ENCODE measurements at regions not wholly inside any gene's neighbourhood (a gene's known extent, or its start where the extent isn't known, plus 50 kb on each side); places are given as distances from the start of the nearest gene placed in this dataset.

DNA sequence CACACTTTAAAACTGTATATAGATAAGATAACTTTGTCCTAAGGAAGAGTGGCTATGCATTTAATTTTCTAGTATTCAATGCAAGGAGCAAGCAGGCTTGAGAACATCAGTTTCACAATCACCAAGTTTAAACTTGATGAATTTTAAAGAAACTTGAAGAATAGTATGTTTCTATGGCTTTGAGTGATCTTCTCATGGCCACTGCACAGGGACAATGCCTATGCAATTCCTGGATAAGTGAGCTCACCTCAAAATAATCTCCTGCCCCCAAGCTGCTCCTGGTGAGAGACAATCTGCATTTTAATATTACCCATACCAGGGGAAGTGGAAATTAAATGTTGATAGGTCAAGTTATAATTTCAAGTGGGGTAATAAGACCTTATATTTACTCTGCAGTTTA is 376.6 kb upstream of the CBLB start:
- no peak for FAIRE-seq
- no peak for TF ChIP-seq POU2F2 (IDR thresholded peaks at IDR 0.05; ENCODE audit: low read depth, low read length)
- no peak for TF ChIP-seq POLR2AphosphoS5 (IDR thresholded peaks at IDR 0.05; ENCODE audit: low read depth, low read length)
- no peak for TF ChIP-seq PAX5 (IDR thresholded peaks at IDR 0.05; ENCODE audit: insufficient read depth, low read length, severe bottlenecking)
- no peak for TF ChIP-seq SPI1 (IDR thresholded peaks at IDR 0.05; ENCODE audit: low read depth, low read length)
- no peak for TF ChIP-seq POLR2A (IDR thresholded peaks at IDR 0.05; ENCODE audit: low read depth, low read length)
- TF ChIP-seq TAF1 (IDR thresholded peaks at IDR 0.05; ENCODE audit: low read depth, low read length) = no peak

GRCh38 chr3:106247902-106248684 is 379.3 kb upstream of the CBLB start:
- no peak for TF ChIP-seq PAX5 (IDR thresholded peaks at IDR 0.05; ENCODE audit: insufficient read depth, low read length, severe bottlenecking)
- TF ChIP-seq SPI1 (IDR thresholded peaks at IDR 0.05; ENCODE audit: low read depth, low read length) = peak; percentile 51
- peak; percentile 75 for FAIRE-seq
- DNase-seq (ENCODE audit: insufficient read length, low spot score) = no peak

More for the DNA sequence above, 376.6 kb upstream of the CBLB start:
- DNase-seq (ENCODE audit: insufficient read length, low spot score) = no peak

DNA sequence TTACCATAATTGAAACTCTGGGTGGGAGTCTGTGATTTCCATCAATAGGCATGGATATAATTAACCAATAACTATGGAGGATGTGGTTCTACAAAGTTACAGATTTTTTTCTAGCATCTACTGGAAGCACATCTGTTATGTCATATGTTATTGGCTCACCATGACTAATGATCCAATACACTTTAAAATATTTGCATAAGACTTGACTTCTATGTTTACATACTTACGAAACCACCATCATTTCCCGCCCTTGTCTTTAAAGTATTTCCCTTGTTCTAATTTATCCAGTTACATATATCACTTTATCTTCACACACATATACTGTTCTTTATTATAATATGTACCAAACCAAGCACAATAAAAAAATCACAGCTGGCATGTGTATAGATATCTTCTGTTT is 380.3 kb upstream of the CBLB start:
- no peak for FAIRE-seq
- TF ChIP-seq TAF1 (IDR thresholded peaks at IDR 0.05; ENCODE audit: low read depth, low read length) = no peak
- no peak for TF ChIP-seq PAX5 (IDR thresholded peaks at IDR 0.05; ENCODE audit: insufficient read depth, low read length, severe bottlenecking)
- no peak for TF ChIP-seq POLR2A (IDR thresholded peaks at IDR 0.05; ENCODE audit: low read depth, low read length)
- no peak for TF ChIP-seq POLR2AphosphoS5 (IDR thresholded peaks at IDR 0.05; ENCODE audit: low read depth, low read length)
- TF ChIP-seq SPI1 (IDR thresholded peaks at IDR 0.05; ENCODE audit: low read depth, low read length) = no peak
- TF ChIP-seq POU2F2 (IDR thresholded peaks at IDR 0.05; ENCODE audit: low read depth, low read length) = no peak
- no peak for DNase-seq (ENCODE audit: insufficient read length, low spot score)

DNA sequence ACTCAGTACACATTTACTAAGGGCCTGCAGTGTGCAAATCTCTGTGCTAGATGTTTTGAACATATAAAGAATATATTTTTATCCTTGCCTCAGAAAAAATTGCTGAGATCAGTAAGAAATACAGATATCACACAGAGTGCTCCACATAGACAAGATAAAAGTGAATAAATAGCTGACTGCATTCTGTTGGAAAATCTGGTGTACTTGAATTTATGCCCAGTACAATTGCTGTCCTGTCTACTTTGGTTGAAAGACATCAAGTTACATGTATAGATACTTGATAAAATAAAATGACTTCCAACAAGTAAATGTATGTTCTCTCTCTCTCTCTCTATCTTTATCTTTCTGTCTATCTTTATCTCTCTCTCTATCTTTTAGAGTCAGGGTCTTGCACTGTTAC is 381.2 kb upstream of the CBLB start:
- no peak for TF ChIP-seq SPI1 (IDR thresholded peaks at IDR 0.05; ENCODE audit: low read depth, low read length)
- TF ChIP-seq POU2F2 (IDR thresholded peaks at IDR 0.05; ENCODE audit: low read depth, low read length) = no peak
- no peak for TF ChIP-seq POLR2AphosphoS5 (IDR thresholded peaks at IDR 0.05; ENCODE audit: low read depth, low read length)
- TF ChIP-seq POLR2A (IDR thresholded peaks at IDR 0.05; ENCODE audit: low read depth, low read length) = no peak
- no peak for TF ChIP-seq PAX5 (IDR thresholded peaks at IDR 0.05; ENCODE audit: insufficient read depth, low read length, severe bottlenecking)
- TF ChIP-seq TAF1 (IDR thresholded peaks at IDR 0.05; ENCODE audit: low read depth, low read length) = no peak
- DNase-seq (ENCODE audit: insufficient read length, low spot score) (no peak), FAIRE-seq (no peak)

DNA sequence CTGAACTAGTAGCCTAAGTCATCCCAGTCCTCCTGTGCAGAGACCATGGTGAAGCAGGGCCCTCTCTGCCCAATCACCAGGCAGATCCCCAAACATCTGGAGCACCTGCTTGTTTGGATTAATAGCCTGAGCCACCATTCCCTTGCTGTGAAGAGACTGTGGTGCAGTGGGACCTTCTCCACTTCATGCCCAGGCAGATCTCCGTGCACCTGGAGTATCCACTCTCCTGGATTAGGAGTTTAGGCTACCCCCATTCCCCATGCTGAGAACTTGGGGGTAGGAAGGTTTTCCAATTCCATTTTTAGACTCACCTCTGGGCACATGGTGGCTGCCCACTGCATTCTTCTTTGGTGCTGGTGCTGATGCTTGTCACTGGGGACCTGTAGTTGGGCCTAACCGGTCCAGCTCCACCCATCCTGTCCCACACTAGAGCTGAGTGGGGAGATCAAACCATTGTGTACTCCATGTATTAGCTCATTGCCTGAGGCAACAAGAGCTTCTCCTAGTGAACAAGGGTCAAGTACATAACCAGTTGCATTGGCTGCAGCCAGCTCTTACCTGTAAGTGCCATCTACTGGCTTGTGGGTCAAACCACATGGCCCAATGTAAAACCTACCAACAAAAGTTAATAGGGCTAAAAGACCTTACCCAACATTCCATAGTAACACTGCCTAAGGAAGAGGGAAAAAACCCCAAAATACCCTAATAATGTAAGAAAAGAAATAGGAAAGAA is 382.5 kb upstream of the CBLB start:
- TF ChIP-seq POLR2AphosphoS5 (IDR thresholded peaks at IDR 0.05; ENCODE audit: low read depth, low read length) (no peak; the same call in 1 of the 2 replicates), TAF1 (IDR thresholded peaks at IDR 0.05; ENCODE audit: low read depth, low read length) (no peak), POLR2A (IDR thresholded peaks at IDR 0.05; ENCODE audit: low read depth, low read length) (no peak; the same call in 1 of the 2 replicates), POU2F2 (IDR thresholded peaks at IDR 0.05; ENCODE audit: low read depth, low read length) (no peak), PAX5 (IDR thresholded peaks at IDR 0.05; ENCODE audit: insufficient read depth, low read length, severe bottlenecking) (no peak), SPI1 (IDR thresholded peaks at IDR 0.05; ENCODE audit: low read depth, low read length) (no peak)
- no peak for DNase-seq (ENCODE audit: insufficient read length, low spot score)
- FAIRE-seq = no peak

DNA sequence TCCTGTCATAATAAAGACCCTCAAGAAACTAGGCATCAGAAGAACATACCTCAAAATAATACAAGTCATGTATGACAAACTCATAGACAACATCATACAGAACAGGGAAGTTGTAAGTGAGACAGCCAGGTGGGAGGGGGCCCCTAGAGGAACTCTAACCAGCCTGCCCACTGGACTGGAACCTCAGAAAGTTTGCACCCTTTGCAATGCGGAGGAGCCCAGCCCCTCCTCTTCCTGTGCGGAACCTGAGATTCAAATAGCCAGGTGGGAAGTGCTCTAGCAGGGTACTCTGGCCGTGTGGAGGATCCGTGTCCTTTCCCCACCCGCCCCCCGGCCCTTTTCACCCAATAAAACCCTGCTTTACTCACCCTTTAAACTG is 387.0 kb upstream of the CBLB start:
- peak; percentile 93 for TF ChIP-seq POU2F2 (IDR thresholded peaks at IDR 0.05; ENCODE audit: low read depth, low read length)
- TF ChIP-seq TAF1 (IDR thresholded peaks at IDR 0.05; ENCODE audit: low read depth, low read length) = peak; percentile 72; the same call in 1 of the 2 replicates
- TF ChIP-seq PAX5 (IDR thresholded peaks at IDR 0.05; ENCODE audit: insufficient read depth, low read length, severe bottlenecking) = peak; percentile 97
- peak; percentile 78 for TF ChIP-seq POLR2A (IDR thresholded peaks at IDR 0.05; ENCODE audit: low read depth, low read length)
- TF ChIP-seq POLR2AphosphoS5 (IDR thresholded peaks at IDR 0.05; ENCODE audit: low read depth, low read length) = peak; percentile 69; the same call in 1 of the 2 replicates
- peak; percentile 69 for TF ChIP-seq SPI1 (IDR thresholded peaks at IDR 0.05; ENCODE audit: low read depth, low read length)
- DNase-seq (ENCODE audit: insufficient read length, low spot score) (peak; percentile 3), FAIRE-seq (peak; percentile 91)

- FAIRE-seq (peak; percentile 58), DNase-seq (ENCODE audit: insufficient read length, low spot score) (no peak)
- TF ChIP-seq SPI1 (IDR thresholded peaks at IDR 0.05; ENCODE audit: low read depth, low read length) (no peak), TAF1 (IDR thresholded peaks at IDR 0.05; ENCODE audit: low read depth, low read length) (peak; percentile 4; the same call in 1 of the 2 replicates), POLR2AphosphoS5 (IDR thresholded peaks at IDR 0.05; ENCODE audit: low read depth, low read length) (0 out of 2 replicates have a peak, but pooled peaks have one; percentile 3), PAX5 (IDR thresholded peaks at IDR 0.05; ENCODE audit: insufficient read depth, low read length, severe bottlenecking) (no peak), POLR2A (IDR thresholded peaks at IDR 0.05; ENCODE audit: low read depth, low read length) (peak; percentile 40; the same call in 1 of the 2 replicates)
Observed at GRCh38 chr3:106256249-106256957, 387.6 kb upstream of the CBLB start.

GRCh38 chr3:106257172-106257571 is 388.4 kb upstream of the CBLB start:
- DNase-seq (ENCODE audit: insufficient read length, low spot score) = no peak
- no peak for TF ChIP-seq SPI1 (IDR thresholded peaks at IDR 0.05; ENCODE audit: low read depth, low read length)
- TF ChIP-seq POLR2AphosphoS5 (IDR thresholded peaks at IDR 0.05; ENCODE audit: low read depth, low read length) = peak; percentile 57; the same call in 1 of the 2 replicates
- peak; percentile 43 for TF ChIP-seq POLR2A (IDR thresholded peaks at IDR 0.05; ENCODE audit: low read depth, low read length)
- TF ChIP-seq POU2F2 (IDR thresholded peaks at IDR 0.05; ENCODE audit: low read depth, low read length) = no peak
- TF ChIP-seq TAF1 (IDR thresholded peaks at IDR 0.05; ENCODE audit: low read depth, low read length) = no peak
- no peak for TF ChIP-seq PAX5 (IDR thresholded peaks at IDR 0.05; ENCODE audit: insufficient read depth, low read length, severe bottlenecking)
- FAIRE-seq = peak; percentile 97

GRCh38 chr3:106261396-106261795 is 392.6 kb upstream of the CBLB start:
- TF ChIP-seq SPI1 (IDR thresholded peaks at IDR 0.05; ENCODE audit: low read depth, low read length) (no peak), PAX5 (IDR thresholded peaks at IDR 0.05; ENCODE audit: insufficient read depth, low read length, severe bottlenecking) (no peak), TAF1 (IDR thresholded peaks at IDR 0.05; ENCODE audit: low read depth, low read length) (no peak), POLR2A (IDR thresholded peaks at IDR 0.05; ENCODE audit: low read depth, low read length) (no peak), POLR2AphosphoS5 (IDR thresholded peaks at IDR 0.05; ENCODE audit: low read depth, low read length) (no peak), POU2F2 (IDR thresholded peaks at IDR 0.05; ENCODE audit: low read depth, low read length) (no peak)
- FAIRE-seq = no peak
- DNase-seq (ENCODE audit: insufficient read length, low spot score) = no peak

Measured in GM12891 (cell line).